ENCODE measurements at regions not wholly inside any gene's neighbourhood (a gene's known extent, or its start where the extent isn't known, plus 50 kb on each side); places are given as distances from the start of the nearest gene placed in this dataset.

- TF ChIP-seq GATA2 (IDR thresholded peaks at IDR 0.05; ENCODE audit: low read depth, low read length): no peak
- TF ChIP-seq GATA3 (IDR thresholded peaks at IDR 0.05; ENCODE audit: low read depth, low read length): no peak
Observed at GRCh38 chr2:138213624-138214023, 249.4 kb downstream of the HNMT start.
